CD14-positive monocyte (primary cell): ENCODE measurements at regions not wholly inside any gene's neighbourhood (a gene's known extent, or its start where the extent isn't known, plus 50 kb on each side); places are given as distances from the start of the nearest gene placed in this dataset.

Experiments
- DNase-seq, 3 donors: peaks; one replicate each; pipeline ENCODE4 v3.0.0-alpha.2; 2011 to 2022
- H2AFZ ChIP-seq: 2 replicates; pipeline ENCODE4 v1.6.0; 2012; ENCODE audit warnings: mild to moderate bottlenecking, low read depth, low read length, inconsistent platforms; ENCODE audit not compliant: insufficient read depth, poor library complexity, severe bottlenecking
- H3K27ac ChIP-seq, 2 donors: 1 replicate in 1 of 2; 2 replicates in 1 of 2; pipeline ENCODE4 v1.5.1; 2012 to 2013; ENCODE audit warnings: low read length in 2 of 2, control low read depth in 1 of 2, inconsistent platforms in 1 of 2, low read depth in 1 of 2, mild to moderate bottlenecking in 1 of 2
- H3K27me3 ChIP-seq, 2 donors: one replicate each; pipeline versions ENCODE4 v1.6.0 to v1.6.1; 2011 to 2013; ENCODE audit warnings: low read length in 2 of 2; ENCODE audit not compliant: control insufficient read depth in 2 of 2, insufficient read depth in 2 of 2
- H3K36me3 ChIP-seq, 2 donors: replicated peaks in 1 of 2; 1 replicate in 1 of 2; 2 replicates in 1 of 2; pipeline versions ENCODE4 v1.5.1 to v1.6.1; 2012 to 2013; ENCODE audit warnings: low read length in 2 of 2, control low read depth in 1 of 2, inconsistent platforms in 1 of 2, mild to moderate bottlenecking in 1 of 2; ENCODE audit not compliant: insufficient read depth in 2 of 2, control insufficient read depth in 1 of 2
- H3K4me1 ChIP-seq, 2 donors: 1 replicate in 1 of 2; 2 replicates in 1 of 2; pipeline versions ENCODE4 v1.5.1 to v1.6.1; 2012 to 2013; ENCODE audit warnings: low read length in 2 of 2, control low read depth in 1 of 2, inconsistent platforms in 1 of 2, mild to moderate bottlenecking in 1 of 2, moderate library complexity in 1 of 2; ENCODE audit not compliant: insufficient read depth in 2 of 2, control insufficient read depth in 1 of 2
- H3K4me2 ChIP-seq: replicated peaks from 2 replicates; pipeline ENCODE3; 2012; ENCODE audit warnings: low read length, moderate library complexity, mild to moderate bottlenecking; ENCODE audit not compliant: poor library complexity, severe bottlenecking; ENCODE audit errors: extremely low read depth
- H3K4me3 ChIP-seq, 3 experiments: fragments of 200-600 bp in 1 of 3; sonication (generic) in 1 of 3; replicated peaks in 1 of 3; 1 replicate in 2 of 3; 2 replicates in 1 of 3; pipeline ENCODE4 v1.5.1; 2011 to 2013; ENCODE audit warnings: low read length in 3 of 3, mild to moderate bottlenecking in 3 of 3, control low read depth in 2 of 3, low read depth in 2 of 3, inconsistent platforms in 1 of 3, moderate library complexity in 1 of 3
- H3K79me2 ChIP-seq: 2 replicates; pipeline ENCODE4 v1.6.0; 2012; ENCODE audit warnings: mild to moderate bottlenecking, control low read depth, inconsistent platforms, low read length, moderate library complexity; ENCODE audit not compliant: insufficient read depth
- H3K9ac ChIP-seq: 2 replicates; pipeline ENCODE4 v1.6.0; 2017; ENCODE audit warnings: low read length, mild to moderate bottlenecking; ENCODE audit not compliant: insufficient read depth, poor library complexity, severe bottlenecking
- H3K9me3 ChIP-seq, 2 donors: replicated peaks in 1 of 2; 1 replicate in 1 of 2; 2 replicates in 1 of 2; pipeline versions ENCODE4 v1.5.1 to v1.6.1; 2012 to 2013; ENCODE audit warnings: low read length in 2 of 2, control low read depth in 1 of 2; ENCODE audit not compliant: control insufficient read depth in 1 of 2, insufficient read depth in 1 of 2
- H4K20me1 ChIP-seq: 2 replicates; pipeline ENCODE4 v1.6.0; 2012; ENCODE audit warnings: mild to moderate bottlenecking, low read length, control low read depth, moderate library complexity; ENCODE audit not compliant: insufficient read depth
- H3K27ac Mint-ChIP-seq, 7 donors: one replicate each; pipeline ENCODE4 v1.8.0; 2020; ENCODE audit warnings: mild to moderate bottlenecking in 7 of 7, mixed read lengths in 7 of 7, moderate library complexity in 6 of 7, inconsistent platforms in 2 of 7
- H3K27me3 Mint-ChIP-seq, 3 donors: one replicate each; pipeline ENCODE4 v1.8.0; 2021 to 2022; ENCODE audit warnings: low read depth in 3 of 3, mild to moderate bottlenecking in 3 of 3, mixed read lengths in 3 of 3, moderate library complexity in 3 of 3, inconsistent platforms in 1 of 3
- H3K36me3 Mint-ChIP-seq, 2 donors: one replicate each; pipeline ENCODE4 v1.8.0; 2020; ENCODE audit warnings: mixed read lengths in 2 of 2, inconsistent platforms in 1 of 2, mild to moderate bottlenecking in 1 of 2
- H3K4me1 Mint-ChIP-seq: one replicate; pipeline ENCODE4 v1.8.0; 2020; ENCODE audit warnings: mild to moderate bottlenecking, mixed read lengths
- H3K4me3 Mint-ChIP-seq, 2 donors: one replicate each; pipeline ENCODE4 v1.8.0; 2020; ENCODE audit warnings: mild to moderate bottlenecking in 2 of 2, mixed read lengths in 2 of 2, moderate library complexity in 1 of 2
- H3K9me3 Mint-ChIP-seq, 7 donors: one replicate each; pipeline ENCODE4 v1.8.0; 2020 to 2022; ENCODE audit warnings: mixed read lengths in 7 of 7, mild to moderate bottlenecking in 6 of 7, moderate library complexity in 6 of 7, inconsistent platforms in 2 of 7
- WGBS: methylation state at CpG from one replicate; pipeline ENCODE4 v1.1.5; 2013; ENCODE audit warnings: missing lambda C conversion rate; ENCODE audit not compliant: insufficient coverage; 5-methylcytosine and 5-hydroxymethylcytosine counted together
- intact Hi-C, 2 donors: fragments of 100-400 bp; cut with micrococcal nuclease; formaldehyde crosslinking; loops; one replicate each; pipeline versions ENCODE4 v1.15.0 to v1.15.1; 2023
- TF ChIP-seq, protein P1 (sequence below): fragments of 200-600 bp; IDR thresholded peaks from one replicate; pipeline ENCODE4 v1.8.0; 2022; ENCODE audit warnings: antibody characterized with exemption, mild to moderate bottlenecking

DNA sequence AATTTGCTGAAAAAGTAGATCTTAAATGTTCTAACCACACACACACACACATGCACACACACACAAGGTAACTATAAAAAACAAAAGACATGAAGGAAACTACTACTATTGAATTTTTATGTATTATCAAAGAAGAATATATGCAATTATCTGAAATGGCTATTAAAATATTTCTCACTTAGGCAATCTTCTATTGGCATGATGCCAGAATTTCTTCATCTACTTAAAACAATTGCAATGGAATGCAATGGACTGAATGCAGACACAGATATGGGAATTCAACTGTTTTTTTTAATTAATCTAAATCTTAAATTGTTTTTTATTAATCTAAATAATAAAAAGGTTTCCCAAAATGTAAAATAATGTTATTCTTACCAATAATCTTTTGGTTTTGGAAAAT is 152.6 kb upstream of the SMLR1 start:
- H3K36me3 ChIP-seq, result no peaks in the 10 kb centered on the region
- TF ChIP-seq, protein P1, sequence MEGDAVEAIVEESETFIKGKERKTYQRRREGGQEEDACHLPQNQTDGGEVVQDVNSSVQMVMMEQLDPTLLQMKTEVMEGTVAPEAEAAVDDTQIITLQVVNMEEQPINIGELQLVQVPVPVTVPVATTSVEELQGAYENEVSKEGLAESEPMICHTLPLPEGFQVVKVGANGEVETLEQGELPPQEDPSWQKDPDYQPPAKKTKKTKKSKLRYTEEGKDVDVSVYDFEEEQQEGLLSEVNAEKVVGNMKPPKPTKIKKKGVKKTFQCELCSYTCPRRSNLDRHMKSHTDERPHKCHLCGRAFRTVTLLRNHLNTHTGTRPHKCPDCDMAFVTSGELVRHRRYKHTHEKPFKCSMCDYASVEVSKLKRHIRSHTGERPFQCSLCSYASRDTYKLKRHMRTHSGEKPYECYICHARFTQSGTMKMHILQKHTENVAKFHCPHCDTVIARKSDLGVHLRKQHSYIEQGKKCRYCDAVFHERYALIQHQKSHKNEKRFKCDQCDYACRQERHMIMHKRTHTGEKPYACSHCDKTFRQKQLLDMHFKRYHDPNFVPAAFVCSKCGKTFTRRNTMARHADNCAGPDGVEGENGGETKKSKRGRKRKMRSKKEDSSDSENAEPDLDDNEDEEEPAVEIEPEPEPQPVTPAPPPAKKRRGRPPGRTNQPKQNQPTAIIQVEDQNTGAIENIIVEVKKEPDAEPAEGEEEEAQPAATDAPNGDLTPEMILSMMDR, result no peak
- H3K27me3 Mint-ChIP-seq, result no peaks in the 10 kb centered on the region
- peaks cover 0 to 7% of the 10 kb centered on the region in 2 donors for H3K9me3 ChIP-seq
- H2AFZ ChIP-seq, result no peak overlapping the region
- no peak overlapping the region for H3K4me2 ChIP-seq
- H3K4me1 ChIP-seq, result no peaks in the 10 kb centered on the region
- no peak overlapping the region for H3K27ac Mint-ChIP-seq
- no peaks in the 10 kb centered on the region for H3K79me2 ChIP-seq
- H3K9me3 Mint-ChIP-seq, result peaks cover 0 to 10% (median 2%) of the 10 kb centered on the region in 7 donors
- no peak overlapping the region for H3K27ac ChIP-seq
- no peak overlapping the region for H3K4me3 Mint-ChIP-seq
- no peak for DNase-seq
- H3K27me3 ChIP-seq, result no peaks in the 10 kb centered on the region
- no peak overlapping the region for H3K4me3 ChIP-seq
- H3K36me3 Mint-ChIP-seq, result no peaks in the 10 kb centered on the region
- no peaks in the 10 kb centered on the region for H4K20me1 ChIP-seq
- intact Hi-C loops, result no loop called here
- H3K4me1 Mint-ChIP-seq, result no peaks in the 10 kb centered on the region
- H3K9ac ChIP-seq, result no peak overlapping the region

DNA sequence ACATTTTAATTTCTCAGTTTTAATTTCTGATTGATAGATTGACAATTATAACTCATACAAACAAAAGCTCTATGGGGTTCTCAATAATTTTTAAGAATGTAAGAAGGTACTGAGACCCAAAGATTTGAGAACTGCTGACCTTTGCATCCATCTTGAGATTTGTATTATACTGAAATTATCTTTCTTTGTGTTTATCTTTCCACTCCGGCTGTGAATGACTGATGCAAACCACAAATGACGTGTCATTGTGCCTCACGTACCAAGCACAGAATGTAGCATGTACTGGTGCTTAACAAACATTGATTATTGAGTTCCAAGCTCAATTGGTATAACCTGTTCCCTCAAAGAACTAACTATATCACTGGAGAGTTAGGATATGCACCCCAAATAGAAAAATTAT is 152.1 kb upstream of the SMLR1 start:
- DNase-seq, result no peak

More for the DNA sequence above, 152.1 kb upstream of the SMLR1 start:
- TF ChIP-seq, protein P1, result no peak
- Histone ChIP-seq H3K79me2 (no peaks in the 10 kb centered on the region), H2AFZ (no peak overlapping the region), H3K4me1 (no peaks in the 10 kb centered on the region), H3K27me3 (no peaks in the 10 kb centered on the region), H4K20me1 (no peaks in the 10 kb centered on the region), H3K27ac (no peak overlapping the region), H3K4me3 (no peak overlapping the region), H3K9ac (no peak overlapping the region), H3K4me2 (no peak overlapping the region), H3K36me3 (no peaks in the 10 kb centered on the region), H3K9me3 (peaks cover 0 to 7% of the 10 kb centered on the region in 2 donors)
- no peaks in the 10 kb centered on the region for H3K27me3 Mint-ChIP-seq
- no peak overlapping the region for H3K27ac Mint-ChIP-seq
- H3K4me1 Mint-ChIP-seq, result no peaks in the 10 kb centered on the region
- intact Hi-C loops, result no loop called here
- peaks cover 0 to 10% (median 2%) of the 10 kb centered on the region in 7 donors for H3K9me3 Mint-ChIP-seq
- H3K4me3 Mint-ChIP-seq, result no peak overlapping the region
- WGBS, result 40% methylated on average over 1 of the region's 3 CpGs
- H3K36me3 Mint-ChIP-seq, result no peaks in the 10 kb centered on the region
